HG02623 (cell line): ENCODE measurements at regions not wholly inside any gene's neighbourhood (a gene's known extent, or its start where the extent isn't known, plus 50 kb on each side); places are given as distances from the start of the nearest gene placed in this dataset.
A peak's percentile ranks its signal among the peaks of the same experiment; 100 is the strongest.
"Not testable (repeated sequence)": the region's sequence is repeated elsewhere in the genome, so short reads cannot be mapped to it uniquely, and the experiment has no call there.

ENCODE experiments used
- ATAC-seq: cut with Tn5 transposase; IDR thresholded peaks from one replicate; pipeline ENCODE4 v1.9.1; 2021; ENCODE audit warnings: moderate library complexity; ENCODE audit not compliant: unreplicated experiment

GRCh38 chr13:33340631-33341030 is 55.1 kb upstream of the STARD13 start:
- ATAC-seq: no peak

GRCh38 chr13:33341861-33342452 is 56.4 kb upstream of the STARD13 start:
- no peak for ATAC-seq

GRCh38 chr13:33345842-33346241 is 60.3 kb upstream of the STARD13 start:
- ATAC-seq: no peak

- no peak for ATAC-seq
Observed at GRCh38 chr13:33347861-33348260, 62.3 kb upstream of the STARD13 start.

- ATAC-seq: no peak
Observed at GRCh38 chr13:33348366-33348765, 62.8 kb upstream of the STARD13 start.

- ATAC-seq: no peak
Observed at GRCh38 chr13:33349288-33349985, 63.9 kb upstream of the STARD13 start.

- no peak for ATAC-seq
Observed at GRCh38 chr13:33349986-33350826, 64.7 kb upstream of the STARD13 start.

- no peak for ATAC-seq
Observed at GRCh38 chr13:33351319-33351718, 65.8 kb upstream of the STARD13 start.

- no peak for ATAC-seq
Observed at GRCh38 chr13:33352041-33352440, 66.5 kb upstream of the STARD13 start.

- no peak for ATAC-seq
Observed at GRCh38 chr13:33352526-33352925, 67.0 kb upstream of the STARD13 start.

- peak; percentile 55 for ATAC-seq
Observed at GRCh38 chr13:33353210-33353609, 67.7 kb upstream of the STARD13 start.

GRCh38 chr13:33353646-33354045 is 68.1 kb upstream of the STARD13 start:
- no peak for ATAC-seq

GRCh38 chr13:33355201-33355895 is 69.8 kb upstream of the STARD13 start:
- ATAC-seq: no peak

- ATAC-seq: not testable (repeated sequence)
Observed at GRCh38 chr13:33358076-33358475, 72.5 kb upstream of the STARD13 start.

GRCh38 chr13:33362986-33363727 is 77.6 kb upstream of the STARD13 start:
- ATAC-seq: no peak

- no peak for ATAC-seq
Observed at GRCh38 chr13:33364192-33364591, 78.6 kb upstream of the STARD13 start.

GRCh38 chr13:33366469-33367062 is 81.0 kb upstream of the STARD13 start:
- no peak for ATAC-seq

- ATAC-seq: no peak
Observed at GRCh38 chr13:33367171-33367895, 81.8 kb upstream of the STARD13 start.

GRCh38 chr13:33367926-33368325 is 82.4 kb upstream of the STARD13 start:
- ATAC-seq: no peak

- no peak for ATAC-seq
Observed at GRCh38 chr13:33369073-33369472, 83.5 kb upstream of the STARD13 start.
